Lung (tissue), 11 donors: ENCODE measurements at regions not wholly inside any gene's neighbourhood (a gene's known extent, or its start where the extent isn't known, plus 50 kb on each side); places are given as distances from the start of the nearest gene placed in this dataset.
A peak's percentile ranks its signal among the peaks of the same experiment; 100 is the strongest.

Experiments
- ATAC-seq: fragments of 200-7000 bp; cut with Tn5 transposase; one replicate; pipeline ENCODE4 v1.9.1; 2020; ENCODE audit warnings: moderate number of reproducible peaks; ENCODE audit not compliant: insufficient read depth, low FRiP score
- DNase-seq, 3 donors: peaks; one replicate each; pipeline ENCODE4 v3.0.0-alpha.2; 2013 to 2017
- H3K27ac ChIP-seq, 2 donors: one replicate each; pipeline ENCODE4 v1.5.1; 2013; ENCODE audit warnings: mild to moderate bottlenecking in 2 of 2, moderate library complexity in 2 of 2, control low read depth in 1 of 2, inconsistent platforms in 1 of 2, low read depth in 1 of 2, low read length in 1 of 2
- H3K27me3 ChIP-seq, 3 donors: one replicate each; pipeline ENCODE4 v1.5.1; 2013; ENCODE audit warnings: low read length in 2 of 3; ENCODE audit not compliant: control insufficient read depth in 3 of 3, insufficient read depth in 3 of 3
- H3K36me3 ChIP-seq, 4 donors: one replicate each; pipeline ENCODE4 v1.5.1; 2013; ENCODE audit warnings: low read length in 4 of 4, mild to moderate bottlenecking in 1 of 4, moderate library complexity in 1 of 4; ENCODE audit not compliant: control insufficient read depth in 4 of 4, insufficient read depth in 4 of 4
- H3K4me1 ChIP-seq, 5 donors: one replicate each; pipeline ENCODE4 v1.5.1; 2013; ENCODE audit warnings: low read length in 5 of 5, mild to moderate bottlenecking in 2 of 5, moderate library complexity in 1 of 5; ENCODE audit not compliant: control insufficient read depth in 5 of 5, insufficient read depth in 5 of 5
- H3K4me3 ChIP-seq: one replicate; pipeline ENCODE4 v1.5.1; 2013; ENCODE audit warnings: mild to moderate bottlenecking, control low read depth, moderate library complexity
- H3K9ac ChIP-seq, 2 donors: one replicate each; pipeline ENCODE4 v1.5.1; 2013; ENCODE audit warnings: low read length in 2 of 2, control low read depth in 1 of 2; ENCODE audit not compliant: insufficient read depth in 1 of 2
- H3K9me3 ChIP-seq, 4 donors: one replicate each; pipeline ENCODE4 v1.5.1; 2013; ENCODE audit warnings: low read length in 3 of 4, mild to moderate bottlenecking in 1 of 4, moderate library complexity in 1 of 4; ENCODE audit not compliant: control insufficient read depth in 4 of 4, insufficient read depth in 3 of 4
- CTCF ChIP-seq: IDR thresholded peaks from 2 replicates; pipeline ENCODE4 v1.5.1; 2012; ENCODE audit warnings: mild to moderate bottlenecking; ENCODE audit errors: control extremely low read depth, extremely low read depth
- WGBS, 2 donors: extraction: QIAGEN DNeasy Blood & Tissue Kit; methylation state at CpG; one replicate each; pipeline ENCODE4 v1.1.7; 2013; 5-methylcytosine and 5-hydroxymethylcytosine counted together
- donor health status: control.
- donor health status: control.
- donor health status: Bipolar disorder and iron deficiency.
- donor health status: healthy.
- donor health status: DM: yes; HTN: yes; CAD: no.

- WGBS, 2 donors = 82 to 87% methylated on average over 4 of the region's 4 CpGs
- TF ChIP-seq CTCF = no peak
Observed at GRCh38 chr3:64870876-64871646, 183.3 kb upstream of the ADAMTS9 start.

GRCh38 chr3:64867224-64867623 is 179.4 kb upstream of the ADAMTS9 start:
- Histone ChIP-seq H3K4me1 (peaks cover 0 to 7% (median 3%) of the 10 kb centered on the region in 5 donors), H3K4me3 (no peak overlapping the region), H3K9me3 (no peaks in the 10 kb centered on the region), H3K27ac (no peak overlapping the region), H3K9ac (no peak overlapping the region), H3K27me3 (no peaks in the 10 kb centered on the region), H3K36me3 (peaks cover 0 to 1% (median 0%) of the 10 kb centered on the region in 4 donors)
- DNase-seq = no peak
- WGBS, 2 donors = 65 to 73% methylated on average over 2 of the region's 2 CpGs
- ATAC-seq = no peak
- TF ChIP-seq CTCF = no peak

More at GRCh38 chr3:64870876-64871646, 183.3 kb upstream of the ADAMTS9 start:
- Histone ChIP-seq H3K9me3 (no peaks in the 10 kb centered on the region), H3K4me3 (no peak overlapping the region), H3K4me1 (peaks cover 0 to 4% (median 3%) of the 10 kb centered on the region in 5 donors), H3K36me3 (peaks cover 0 to 4% (median 0%) of the 10 kb centered on the region in 4 donors), H3K27ac (no peak overlapping the region), H3K9ac (no peak overlapping the region), H3K27me3 (no peaks in the 10 kb centered on the region)
- DNase-seq (no peak), ATAC-seq (no peak)

GRCh38 chr3:64865839-64866570 is 178.2 kb upstream of the ADAMTS9 start:
- Histone ChIP-seq H3K36me3 (peaks cover 0 to 1% (median 0%) of the 10 kb centered on the region in 4 donors), H3K9ac (no peak overlapping the region), H3K27me3 (no peaks in the 10 kb centered on the region), H3K27ac (no peak overlapping the region), H3K4me1 (peaks cover 0 to 7% (median 0%) of the 10 kb centered on the region in 5 donors), H3K9me3 (no peaks in the 10 kb centered on the region), H3K4me3 (no peak overlapping the region)
- DNase-seq (peak in 2 of 3 donors; percentile 29 to 32), ATAC-seq (no peak)
- 58 to 73% methylated on average over 4 of the region's 4 CpGs for WGBS, 2 donors
- no peak for TF ChIP-seq CTCF
